Stimulated activated CD4-positive, alpha-beta T cell treated with anti-CD3 and anti-CD28 coated beads, Interleukin-12 subunit alpha, Interleukin-12 subunit beta, amount 100 ng/mL, for 4 hours (primary cell): ENCODE measurements at regions not wholly inside any gene's neighbourhood (a gene's known extent, or its start where the extent isn't known, plus 50 kb on each side); places are given as distances from the start of the nearest gene placed in this dataset.

Source experiments
- DNase-seq: peaks from one replicate; pipeline ENCODE4 v3.0.0-alpha.2; 2020

GRCh38 chr6:169898788-169899480 is 147.5 kb downstream of the ERMARD start:
- DNase-seq: no peak

DNA sequence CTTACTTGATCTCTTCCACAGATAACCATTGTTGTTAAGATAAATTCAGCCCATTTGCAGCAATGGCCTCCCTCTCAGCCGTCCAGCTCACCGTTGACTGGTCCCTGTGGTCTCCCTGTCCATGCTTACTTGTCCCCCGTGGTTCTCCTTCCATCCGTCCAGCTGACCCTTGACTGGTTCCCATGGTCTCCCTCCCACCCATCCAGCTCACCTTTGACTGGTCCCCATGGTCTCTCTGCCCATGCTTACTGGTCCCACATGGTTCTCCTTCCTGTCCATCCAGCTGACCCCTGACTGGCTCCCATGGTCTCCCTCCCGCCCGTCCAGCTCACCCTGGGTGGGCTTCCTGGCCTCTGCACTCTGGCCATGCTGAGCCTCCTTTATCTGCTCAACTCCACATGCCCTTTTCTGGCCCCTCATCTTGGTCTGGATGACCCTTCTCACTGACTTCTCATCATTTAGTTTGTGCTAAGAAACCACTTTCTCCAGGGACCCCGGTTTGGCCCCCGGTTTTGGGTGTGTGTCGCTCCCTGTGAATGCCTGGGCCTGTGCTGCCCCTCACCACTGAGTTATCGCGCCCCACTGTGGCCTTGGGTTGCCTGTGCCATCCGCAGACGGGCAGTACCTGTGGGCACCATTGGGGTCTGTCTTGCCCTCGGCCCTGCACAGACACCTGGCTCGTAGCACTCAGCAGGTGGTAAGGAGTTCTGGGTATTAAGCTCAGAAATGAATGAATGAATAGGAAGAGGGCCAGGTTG is 146.4 kb downstream of the ERMARD start:
- DNase-seq: no peak

GRCh38 chr6:169896826-169897456 is 145.5 kb downstream of the ERMARD start:
- no peak for DNase-seq

GRCh38 chr6:169895926-169896761 is 144.7 kb downstream of the ERMARD start:
- no peak for DNase-seq

- DNase-seq: no peak
These were observed 143.8 kb downstream of the ERMARD start for GRCh38 chr6:169895000-169895759.

DNA sequence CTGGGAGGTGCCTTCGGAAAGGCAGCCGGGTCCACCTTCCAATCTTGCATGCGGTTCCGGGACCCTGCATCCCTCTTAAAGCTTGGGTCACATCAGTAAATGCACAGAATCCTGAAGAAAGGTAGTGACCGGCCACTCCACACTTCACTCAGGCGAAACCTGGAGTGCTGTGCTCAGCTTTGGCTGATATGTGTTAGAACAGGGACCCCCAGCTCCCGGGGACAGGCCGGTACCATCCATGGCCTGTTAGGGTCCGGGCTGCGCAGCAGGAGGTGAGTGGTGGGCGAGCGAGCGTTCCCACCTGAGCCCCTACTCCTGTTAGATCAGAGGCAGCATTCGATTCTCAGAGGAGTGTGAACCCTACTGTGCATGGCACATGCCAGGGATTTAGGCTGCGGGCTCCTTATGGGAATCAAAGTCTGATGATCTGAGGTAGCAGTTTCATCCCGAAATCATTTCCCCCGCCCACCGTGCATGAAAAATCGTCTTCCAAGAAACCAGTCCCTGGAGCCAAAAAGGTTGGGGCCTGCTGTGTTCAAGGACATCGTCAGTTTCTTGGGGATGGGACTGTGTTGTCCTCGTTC is 143.0 kb downstream of the ERMARD start:
- DNase-seq: no peak

GRCh38 chr6:169893624-169894023 is 142.2 kb downstream of the ERMARD start:
- DNase-seq: no peak

- no peak for DNase-seq
These were observed 140.4 kb downstream of the ERMARD start for GRCh38 chr6:169891846-169892245.

GRCh38 chr6:169891421-169891820 is 140.0 kb downstream of the ERMARD start:
- no peak for DNase-seq

DNA sequence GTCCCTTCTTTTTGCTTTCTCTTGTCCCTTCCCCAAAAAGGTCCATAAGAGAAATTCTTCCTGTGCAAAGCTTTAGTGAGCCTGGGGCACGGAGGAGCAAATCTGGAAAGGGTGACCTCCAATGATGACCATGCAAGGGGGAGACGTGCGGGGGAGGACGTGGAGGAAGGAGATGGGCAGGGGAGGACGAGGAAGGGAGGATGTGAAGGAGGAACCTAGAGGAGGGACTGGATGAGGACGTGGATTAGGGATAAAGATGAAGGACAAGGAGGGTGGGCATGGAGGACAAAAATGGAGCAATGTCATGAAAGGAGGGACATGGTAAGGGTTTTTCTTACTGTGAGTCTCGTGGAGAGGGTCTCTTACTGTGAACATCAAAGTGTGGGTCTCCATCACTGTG is 139.5 kb downstream of the ERMARD start:
- DNase-seq: no peak

- DNase-seq: no peak
These were observed 138.6 kb downstream of the ERMARD start for GRCh38 chr6:169890049-169890448.

DNA sequence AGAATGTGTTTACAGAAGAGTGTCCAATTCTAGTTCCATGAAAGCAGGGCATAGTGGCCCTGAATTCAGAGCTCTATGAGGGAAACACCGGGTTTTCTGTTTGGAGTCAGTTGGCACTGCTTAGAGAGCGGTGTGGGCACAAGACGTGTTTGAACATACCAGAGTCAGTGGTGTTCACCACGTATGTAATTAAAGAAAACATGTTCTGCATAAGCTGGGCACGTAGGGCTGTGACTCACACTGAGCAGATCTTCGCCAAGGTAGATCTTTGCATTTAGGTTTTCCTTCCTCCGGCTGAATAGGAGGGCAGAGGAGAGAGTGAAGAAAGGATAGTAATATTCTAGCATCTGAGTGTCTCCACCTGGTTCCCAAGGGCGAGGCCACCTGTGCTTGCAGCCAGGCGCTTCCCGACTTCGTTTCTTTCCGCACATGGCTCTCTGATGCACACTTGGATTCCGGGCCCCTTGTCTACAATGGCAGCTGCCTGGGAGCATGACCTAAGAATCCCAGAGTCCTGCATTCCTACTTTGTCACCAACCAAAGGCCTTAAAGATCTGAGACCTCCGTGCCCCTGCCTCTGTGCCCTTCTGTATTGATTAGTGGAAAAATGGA is 136.2 kb downstream of the ERMARD start:
- DNase-seq: no peak

- DNase-seq: no peak
These were observed 135.3 kb downstream of the ERMARD start for GRCh38 chr6:169886631-169887227.

DNA sequence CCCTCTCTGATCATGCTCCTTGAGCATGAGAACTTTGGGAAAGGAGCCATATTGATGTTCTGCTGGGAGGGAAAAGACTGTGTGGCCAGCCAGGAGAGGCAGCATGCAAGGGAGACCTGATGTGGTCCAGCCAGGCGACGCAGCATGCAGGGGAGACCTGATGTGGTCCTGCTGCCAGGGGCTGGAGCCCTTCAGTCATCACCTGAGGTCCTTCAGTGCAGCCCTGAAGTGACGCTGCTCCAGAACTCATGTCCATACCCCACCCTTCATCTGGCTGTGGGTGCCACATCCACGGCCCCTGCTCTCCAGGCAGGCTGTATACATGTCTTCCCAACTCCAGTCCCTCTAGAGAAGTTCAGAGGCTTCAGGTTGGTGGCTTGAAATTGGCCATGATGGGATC is 134.4 kb downstream of the ERMARD start:
- DNase-seq: no peak

GRCh38 chr6:169885131-169885530 is 133.7 kb downstream of the ERMARD start:
- DNase-seq: no peak

GRCh38 chr6:169884158-169884557 is 132.7 kb downstream of the ERMARD start:
- DNase-seq: no peak

DNA sequence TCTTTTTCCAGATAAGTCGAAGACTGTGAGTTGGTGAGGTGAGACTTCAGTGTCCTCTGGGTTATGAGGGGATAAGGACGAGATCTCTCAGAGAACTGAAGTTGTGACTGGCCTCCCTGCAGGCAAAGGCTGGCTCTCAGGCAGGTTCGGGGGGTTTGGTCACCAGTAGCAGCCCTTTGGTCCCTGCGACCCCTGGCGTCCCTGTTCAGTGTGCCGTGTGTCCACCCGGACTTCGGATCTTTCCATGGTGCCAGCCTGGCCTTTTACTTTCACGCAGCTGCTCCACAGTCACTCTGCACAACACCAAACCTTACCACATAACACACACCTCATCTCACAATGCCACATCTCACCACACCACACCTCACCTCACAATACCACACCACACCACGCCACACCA is 131.9 kb downstream of the ERMARD start:
- DNase-seq: no peak

GRCh38 chr6:169881976-169882375 is 130.6 kb downstream of the ERMARD start:
- DNase-seq: no peak

GRCh38 chr6:169881398-169881797 is 130.0 kb downstream of the ERMARD start:
- no peak for DNase-seq

GRCh38 chr6:169880516-169880915 is 129.1 kb downstream of the ERMARD start:
- no peak for DNase-seq

- no peak for DNase-seq
These were observed 117.9 kb downstream of the ERMARD start for GRCh38 chr6:169869301-169869700.
